Breast epithelium (tissue), 3 donors: ENCODE measurements at regions not wholly inside any gene's neighbourhood (a gene's known extent, or its start where the extent isn't known, plus 50 kb on each side); places are given as distances from the start of the nearest gene placed in this dataset.

Experiments used
- CTCF ChIP-seq, 3 donors: fragments of 450-650 bp; IDR thresholded peaks; one replicate each; pipeline ENCODE4 v1.5.1; 2016 to 2017; ENCODE audit warnings: antibody characterized with exemption in 3 of 3, mild to moderate bottlenecking in 3 of 3, moderate library complexity in 3 of 3
- POLR2A ChIP-seq: fragments of 450-650 bp; IDR thresholded peaks from one replicate; pipeline ENCODE4 v1.6.1; 2016; ENCODE audit warnings: antibody characterized with exemption, mild to moderate bottlenecking, moderate library complexity
- POLR2AphosphoS5 ChIP-seq, 3 donors: sonication (generic); formaldehyde crosslinking; IDR thresholded peaks; one replicate each; pipeline ENCODE4 v1.6.1; 2017; ENCODE audit warnings: antibody characterized with exemption in 3 of 3

GRCh38 chr1:238443687-238444086 lies 553.0 kb upstream of the ZP4 start:
- no peak for TF ChIP-seq CTCF (IDR thresholded peaks at IDR 0.05)
- no peak for TF ChIP-seq POLR2A
- TF ChIP-seq POLR2AphosphoS5 (IDR thresholded peaks at IDR 0.05): no peak
